ENCODE measurements at regions not wholly inside any gene's neighbourhood (a gene's known extent, or its start where the extent isn't known, plus 50 kb on each side); places are given as distances from the start of the nearest gene placed in this dataset.

- Mint-ChIP-seq H3K4me3 (no peak overlapping the region), H3K27me3 (no peaks in the 10 kb centered on the region), H3K4me1 (no peaks in the 10 kb centered on the region), H3K36me3 (no peaks in the 10 kb centered on the region), H3K9me3 (peaks cover 21% of the 10 kb centered on the region), H3K27ac (no peak overlapping the region)
- no peak for DNase-seq
- CTCF ChIA-PET: no interaction called here
These were observed 990.3 kb upstream of the ZNF722 start for GRCh38 chr7:63008366-63008765.

GRCh38 chr7:63009771-63010170 is 988.9 kb upstream of the ZNF722 start:
- Mint-ChIP-seq H3K4me1 (no peaks in the 10 kb centered on the region), H3K36me3 (no peaks in the 10 kb centered on the region), H3K27ac (no peak overlapping the region), H3K9me3 (peaks cover 24% of the 10 kb centered on the region), H3K27me3 (no peaks in the 10 kb centered on the region), H3K4me3 (no peak overlapping the region)
- CTCF ChIA-PET: no interaction called here
- no peak for DNase-seq

- Mint-ChIP-seq H3K36me3 (peaks cover 2% of the 10 kb centered on the region), H3K4me1 (no peaks in the 10 kb centered on the region), H3K9me3 (peaks cover 29% of the 10 kb centered on the region), H3K27ac (no peak overlapping the region), H3K27me3 (no peaks in the 10 kb centered on the region), H3K4me3 (no peak overlapping the region)
- CTCF ChIA-PET: no interaction called here
- no peak for DNase-seq
These were observed 985.9 kb upstream of the ZNF722 start for GRCh38 chr7:63012633-63013183.

- no peak overlapping the region for H3K4me3 Mint-ChIP-seq
- no peaks in the 10 kb centered on the region for H3K27me3 Mint-ChIP-seq
- peaks cover 33% of the 10 kb centered on the region for H3K9me3 Mint-ChIP-seq
- H3K4me1 Mint-ChIP-seq: no peaks in the 10 kb centered on the region
- no peak overlapping the region for H3K27ac Mint-ChIP-seq
- H3K36me3 Mint-ChIP-seq: peaks cover 2% of the 10 kb centered on the region
- no peak for DNase-seq
- CTCF ChIA-PET: no interaction called here
These were observed 983.9 kb upstream of the ZNF722 start for GRCh38 chr7:63014792-63015191.

DNA sequence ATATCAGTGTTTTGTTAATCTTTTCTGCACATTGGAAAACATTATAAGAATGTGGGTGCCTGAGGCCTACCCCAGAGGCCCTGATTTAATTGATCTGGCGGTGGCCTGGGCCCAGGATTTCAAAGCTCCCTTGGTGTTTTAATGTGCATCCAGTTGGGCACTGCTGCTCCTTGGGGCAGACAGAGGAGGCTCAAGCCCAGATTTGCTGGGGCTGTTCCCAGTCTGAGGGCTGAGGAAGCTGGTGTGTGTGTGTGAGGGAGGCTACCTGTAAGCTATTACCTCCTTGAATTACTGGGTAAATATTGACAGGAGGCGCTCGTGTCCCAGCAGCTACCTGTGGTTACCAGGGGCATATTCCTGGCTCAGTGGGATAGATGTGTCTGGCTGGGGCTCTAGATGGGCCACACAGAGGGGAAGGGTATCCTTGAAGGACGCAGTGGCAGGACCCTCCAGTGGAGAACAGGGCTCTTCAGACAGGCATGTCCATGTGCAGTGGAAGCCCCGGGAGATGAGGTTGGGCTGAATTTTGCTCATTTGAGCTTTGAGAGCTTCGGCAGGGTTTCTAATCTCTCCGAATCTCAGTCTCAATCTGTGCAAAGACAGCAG is 975.4 kb upstream of the ZNF722 start:
- H3K36me3 Mint-ChIP-seq: no peaks in the 10 kb centered on the region
- peaks cover 50% of the 10 kb centered on the region for H3K9me3 Mint-ChIP-seq
- H3K27me3 Mint-ChIP-seq: no peaks in the 10 kb centered on the region
- CTCF ChIA-PET: no interaction called here
- no peaks in the 10 kb centered on the region for H3K4me1 Mint-ChIP-seq
- no peak overlapping the region for H3K27ac Mint-ChIP-seq
- H3K4me3 Mint-ChIP-seq: no peak overlapping the region
- no peak for DNase-seq

GRCh38 chr7:63024446-63024845 is 974.2 kb upstream of the ZNF722 start:
- Mint-ChIP-seq H3K9me3 (peaks cover 51% of the 10 kb centered on the region), H3K4me1 (no peaks in the 10 kb centered on the region)
- CTCF ChIA-PET: no interaction called here

DNA sequence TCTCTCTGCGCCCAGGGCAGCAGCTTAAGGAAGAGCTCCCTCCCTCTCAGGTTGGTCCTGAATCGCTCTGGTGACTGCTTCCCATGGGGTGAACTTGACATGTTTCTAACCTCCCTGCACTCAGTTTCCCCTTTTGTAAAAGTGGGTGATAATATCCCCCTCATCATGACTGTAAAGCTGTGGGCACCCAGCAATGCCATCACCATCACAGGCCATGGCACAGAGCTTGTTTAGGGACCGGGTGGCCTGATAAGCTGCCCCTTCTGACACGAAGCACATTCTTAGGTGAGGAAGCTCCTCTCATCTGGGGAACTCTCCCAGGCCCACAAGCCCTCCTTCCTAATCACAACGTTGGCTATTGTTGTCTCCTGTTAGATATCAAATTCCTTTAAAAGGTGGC is 972.8 kb upstream of the ZNF722 start:
- H3K36me3 Mint-ChIP-seq: no peaks in the 10 kb centered on the region
- peaks cover 61% of the 10 kb centered on the region for H3K9me3 Mint-ChIP-seq
- DNase-seq: no peak
- H3K27me3 Mint-ChIP-seq: no peaks in the 10 kb centered on the region
- no peak overlapping the region for H3K4me3 Mint-ChIP-seq
- no peaks in the 10 kb centered on the region for H3K4me1 Mint-ChIP-seq
- no peak overlapping the region for H3K27ac Mint-ChIP-seq
- CTCF ChIA-PET: no interaction called here

More at GRCh38 chr7:63024446-63024845, 974.2 kb upstream of the ZNF722 start:
- no peak overlapping the region for H3K4me3 Mint-ChIP-seq
- H3K27me3 Mint-ChIP-seq: no peaks in the 10 kb centered on the region
- no peak for DNase-seq
- no peaks in the 10 kb centered on the region for H3K36me3 Mint-ChIP-seq
- H3K27ac Mint-ChIP-seq: no peak overlapping the region

DNA sequence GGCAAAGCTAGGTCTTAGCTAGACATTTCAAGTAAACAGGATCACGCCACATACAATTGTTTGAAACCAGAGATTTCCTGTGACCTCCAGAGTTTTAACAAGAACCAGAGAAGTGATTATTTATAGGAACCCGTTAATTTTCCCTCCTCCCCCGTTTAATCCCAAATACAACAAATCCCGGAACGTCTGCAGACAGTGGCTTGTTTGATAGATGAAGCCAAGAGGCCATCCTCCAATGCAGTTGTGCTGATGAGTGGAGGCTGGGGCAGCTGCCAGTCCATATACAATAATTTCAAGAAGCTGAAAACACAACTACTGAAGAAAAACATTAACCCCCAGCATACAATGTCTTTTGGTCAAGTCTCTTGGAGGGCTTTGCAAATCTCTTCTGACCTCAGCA is 971.6 kb upstream of the ZNF722 start:
- H3K36me3 Mint-ChIP-seq: no peaks in the 10 kb centered on the region
- CTCF ChIA-PET: no interaction called here

GRCh38 chr7:63028376-63029206 is 970.1 kb upstream of the ZNF722 start:
- CTCF ChIA-PET: no interaction called here
- Mint-ChIP-seq H3K27me3 (no peaks in the 10 kb centered on the region), H3K4me3 (no peak overlapping the region), H3K27ac (no peak overlapping the region), H3K36me3 (no peaks in the 10 kb centered on the region), H3K9me3 (peaks cover 59% of the 10 kb centered on the region), H3K4me1 (no peaks in the 10 kb centered on the region)
- DNase-seq: no peak

More for the DNA sequence above, 971.6 kb upstream of the ZNF722 start:
- no peaks in the 10 kb centered on the region for H3K27me3 Mint-ChIP-seq
- H3K9me3 Mint-ChIP-seq: peaks cover 67% of the 10 kb centered on the region
- DNase-seq: no peak
- no peaks in the 10 kb centered on the region for H3K4me1 Mint-ChIP-seq
- H3K27ac Mint-ChIP-seq: no peak overlapping the region
- H3K4me3 Mint-ChIP-seq: no peak overlapping the region

DNA sequence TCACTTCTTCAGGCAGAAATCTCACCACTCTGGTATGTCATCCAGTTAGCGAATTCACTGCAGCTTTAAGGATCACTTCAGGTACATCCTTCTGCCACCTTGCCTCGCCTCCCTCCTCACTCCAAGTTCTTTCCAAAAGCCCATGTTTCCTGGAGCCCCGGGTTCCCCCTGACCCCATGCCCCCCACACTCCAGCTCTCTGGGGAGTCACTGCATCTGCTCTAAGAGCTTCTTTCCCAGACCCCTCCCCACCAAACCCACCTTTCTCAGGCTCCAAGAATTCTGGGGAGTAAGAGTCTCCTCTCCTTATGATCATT is 969.5 kb upstream of the ZNF722 start:
- no peak overlapping the region for H3K4me3 Mint-ChIP-seq
- H3K27ac Mint-ChIP-seq: no peak overlapping the region
- no peaks in the 10 kb centered on the region for H3K4me1 Mint-ChIP-seq
- CTCF ChIA-PET: no interaction called here
- H3K36me3 Mint-ChIP-seq: no peaks in the 10 kb centered on the region
- no peaks in the 10 kb centered on the region for H3K27me3 Mint-ChIP-seq
- no peak for DNase-seq
- peaks cover 58% of the 10 kb centered on the region for H3K9me3 Mint-ChIP-seq

DNA sequence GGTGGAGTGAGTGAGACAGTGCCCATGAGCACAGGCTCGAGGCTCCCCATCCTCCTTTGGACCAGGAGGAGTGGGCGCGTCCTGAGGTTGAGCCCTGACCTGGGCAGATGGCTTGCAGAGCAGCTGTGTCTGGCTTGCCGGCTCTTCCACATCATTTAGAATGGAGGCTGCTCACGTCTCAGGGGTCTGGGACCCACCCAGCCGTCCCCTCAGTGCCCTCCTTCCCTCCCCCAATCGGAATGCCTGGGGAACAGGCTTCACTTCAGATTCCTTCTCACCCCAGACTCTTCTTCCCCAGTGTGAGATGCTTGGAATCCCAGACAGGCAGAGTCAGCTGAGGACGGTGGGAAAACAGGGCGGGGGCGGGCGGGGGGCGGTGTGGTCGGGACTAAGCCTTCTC is 968.6 kb upstream of the ZNF722 start:
- Mint-ChIP-seq H3K4me3 (no peak overlapping the region), H3K9me3 (peaks cover 50% of the 10 kb centered on the region), H3K4me1 (no peaks in the 10 kb centered on the region), H3K36me3 (no peaks in the 10 kb centered on the region), H3K27ac (no peak overlapping the region), H3K27me3 (no peaks in the 10 kb centered on the region)
- CTCF ChIA-PET: no interaction called here
- no peak for DNase-seq

DNA sequence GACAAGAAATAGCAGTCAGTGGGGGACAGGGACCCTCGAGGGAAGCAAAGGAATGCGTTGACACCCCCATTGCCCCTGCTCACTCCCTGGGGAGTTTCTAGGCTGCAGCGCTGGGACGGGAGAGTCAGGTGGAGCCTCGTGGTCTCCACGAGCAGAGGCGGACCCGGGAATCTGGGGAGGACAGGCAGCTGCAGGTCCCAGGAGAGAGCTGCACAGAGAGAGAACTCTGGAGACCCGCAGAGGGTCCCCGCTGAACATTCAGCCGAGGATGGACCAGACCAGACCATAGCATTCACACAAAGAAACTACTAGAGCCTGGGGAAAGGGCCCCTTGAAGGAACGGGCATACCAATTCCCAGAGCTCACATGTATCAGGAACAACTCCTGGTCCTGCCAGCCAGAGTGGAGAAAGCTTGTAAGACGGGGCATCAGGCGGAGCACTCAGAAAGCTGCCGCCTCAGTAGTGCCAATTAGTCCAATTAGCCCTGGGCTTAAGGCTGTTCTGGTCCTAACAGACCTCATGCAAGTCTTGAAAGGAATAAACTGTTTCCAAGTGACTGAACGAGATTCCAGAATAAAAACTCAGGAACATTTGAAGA is 966.7 kb upstream of the ZNF722 start:
- Mint-ChIP-seq H3K9me3 (peaks cover 52% of the 10 kb centered on the region), H3K27me3 (no peaks in the 10 kb centered on the region), H3K4me3 (no peak overlapping the region), H3K36me3 (no peaks in the 10 kb centered on the region), H3K4me1 (no peaks in the 10 kb centered on the region), H3K27ac (no peak overlapping the region)
- CTCF ChIA-PET: no interaction called here
- DNase-seq: no peak

GRCh38 chr7:63037242-63037641 is 961.4 kb upstream of the ZNF722 start:
- Mint-ChIP-seq H3K27ac (no peak overlapping the region), H3K36me3 (no peaks in the 10 kb centered on the region), H3K27me3 (no peaks in the 10 kb centered on the region), H3K4me3 (no peak overlapping the region), H3K9me3 (peaks cover 57% of the 10 kb centered on the region), H3K4me1 (no peaks in the 10 kb centered on the region)
- no peak for DNase-seq
- CTCF ChIA-PET: no interaction called here

- Mint-ChIP-seq H3K4me3 (no peak overlapping the region), H3K36me3 (no peaks in the 10 kb centered on the region), H3K4me1 (no peaks in the 10 kb centered on the region), H3K27ac (no peak overlapping the region), H3K9me3 (peaks cover 60% of the 10 kb centered on the region), H3K27me3 (no peaks in the 10 kb centered on the region)
- DNase-seq: no peak
- CTCF ChIA-PET: no interaction called here
These were observed 959.7 kb upstream of the ZNF722 start for GRCh38 chr7:63038987-63039386.

DNA sequence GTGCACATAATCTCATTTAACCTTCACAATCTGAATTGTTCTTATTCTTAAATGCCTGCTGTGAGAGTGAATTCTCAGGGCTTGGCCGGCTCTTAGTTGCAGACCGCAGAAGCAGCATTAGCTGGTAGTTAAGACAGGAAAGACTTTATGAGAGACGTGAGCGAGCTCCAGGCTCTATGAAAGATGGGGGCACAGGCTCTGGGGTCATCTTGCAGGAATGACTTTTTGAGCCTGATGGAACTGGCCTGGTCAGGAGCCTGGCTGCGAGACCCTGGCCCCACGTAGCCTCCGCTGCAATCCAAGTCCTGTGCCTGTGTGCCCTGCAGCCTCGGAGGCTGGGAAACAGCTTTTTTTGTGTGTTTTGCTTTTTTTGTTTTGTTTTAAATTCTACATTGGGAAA is 958.8 kb upstream of the ZNF722 start:
- Mint-ChIP-seq H3K4me3 (no peak overlapping the region), H3K27me3 (no peaks in the 10 kb centered on the region), H3K27ac (no peak overlapping the region), H3K4me1 (no peaks in the 10 kb centered on the region), H3K9me3 (peaks cover 58% of the 10 kb centered on the region), H3K36me3 (no peaks in the 10 kb centered on the region)
- CTCF ChIA-PET: no interaction called here
- DNase-seq: no peak
